Stimulated activated CD4-positive, alpha-beta T cell treated with anti-CD3 and anti-CD28 coated beads, Interleukin-4, amount 100 ng/mL, for 1 hour (primary cell): ENCODE measurements at regions not wholly inside any gene's neighbourhood (a gene's known extent, or its start where the extent isn't known, plus 50 kb on each side); places are given as distances from the start of the nearest gene placed in this dataset.
"Not testable (repeated sequence)": the region's sequence is repeated elsewhere in the genome, so short reads cannot be mapped to it uniquely, and the experiment has no call there.

Source experiments
- DNase-seq: peaks from one replicate; pipeline ENCODE4 v3.0.0-alpha.2; 2020

DNA sequence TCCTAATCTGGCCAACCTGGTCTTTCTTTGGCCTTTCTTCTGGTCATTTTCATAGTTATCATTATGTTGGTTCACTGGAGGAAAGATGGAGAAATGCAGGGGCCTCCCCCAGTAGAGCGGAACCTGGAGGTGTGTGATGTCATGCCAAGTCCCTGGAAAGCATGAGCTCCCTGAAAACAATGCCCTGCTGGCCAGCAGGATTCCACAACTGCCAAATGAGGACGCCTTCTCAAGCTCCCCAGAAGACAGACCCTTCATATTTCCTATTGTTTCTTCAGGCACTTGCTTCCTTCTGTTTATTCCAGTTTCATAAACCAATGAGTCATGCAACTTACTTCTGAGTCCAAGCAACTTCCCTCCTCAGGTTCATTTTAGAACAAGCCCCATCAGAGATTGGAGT is 339.0 kb downstream of the GATA3 start:
- no peak for DNase-seq

DNA sequence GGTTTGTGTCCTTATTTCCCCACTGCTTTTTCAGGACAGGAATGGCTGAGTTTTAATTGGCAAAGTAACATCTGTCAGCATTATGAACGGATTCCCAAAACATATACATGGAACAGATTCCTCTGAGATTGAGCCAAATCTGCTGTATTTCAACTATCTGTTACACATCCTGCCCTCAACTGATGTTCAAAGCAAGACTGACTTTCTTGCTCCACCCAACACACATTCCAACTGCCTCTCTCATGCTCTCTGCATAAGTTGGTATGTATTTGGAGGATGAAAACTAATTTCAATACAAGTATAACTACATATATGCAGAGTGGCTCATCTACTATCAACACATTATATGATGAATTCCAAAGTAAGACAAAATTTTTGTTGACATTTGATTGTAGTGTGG is 342.2 kb downstream of the GATA3 start:
- no peak for DNase-seq

DNA sequence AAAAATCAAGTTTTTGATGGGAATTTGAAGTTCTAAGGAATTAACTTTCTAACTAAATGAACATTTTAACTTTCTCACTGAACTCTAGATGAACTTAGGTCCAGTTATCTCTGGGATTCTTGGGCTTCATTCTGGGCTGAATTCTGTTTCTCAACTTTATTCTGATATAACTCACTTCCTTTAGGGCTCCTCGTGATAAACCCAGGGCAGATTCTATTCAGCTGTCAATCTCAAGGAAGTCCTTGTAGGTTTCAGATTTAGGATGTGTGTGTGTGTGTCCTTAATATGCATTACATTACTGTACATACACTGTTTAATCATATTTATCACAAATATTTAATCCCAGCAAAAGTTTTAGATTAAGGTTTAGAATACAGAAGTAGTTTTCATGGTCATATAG is 344.3 kb downstream of the GATA3 start:
- DNase-seq = no peak

DNA sequence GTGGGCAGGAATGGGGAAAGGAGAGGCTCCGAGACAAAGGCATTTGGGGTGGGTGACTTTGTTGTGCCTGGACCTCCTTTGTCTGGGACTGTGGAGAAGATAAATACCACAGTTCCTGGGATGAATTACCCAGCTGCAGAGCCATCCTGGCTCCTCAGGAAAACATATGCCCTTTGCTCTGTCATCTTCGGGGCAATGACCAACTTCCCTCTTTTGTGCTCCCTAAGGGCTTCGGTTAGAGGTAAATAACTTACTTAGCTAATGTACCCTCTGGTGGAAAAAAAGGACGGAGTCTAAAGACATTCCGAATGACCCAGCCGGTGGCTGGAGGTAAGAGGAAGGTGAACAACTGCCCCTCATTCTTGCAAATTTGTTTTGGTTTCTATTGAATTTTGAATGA is 345.7 kb downstream of the GATA3 start:
- DNase-seq = no peak

DNA sequence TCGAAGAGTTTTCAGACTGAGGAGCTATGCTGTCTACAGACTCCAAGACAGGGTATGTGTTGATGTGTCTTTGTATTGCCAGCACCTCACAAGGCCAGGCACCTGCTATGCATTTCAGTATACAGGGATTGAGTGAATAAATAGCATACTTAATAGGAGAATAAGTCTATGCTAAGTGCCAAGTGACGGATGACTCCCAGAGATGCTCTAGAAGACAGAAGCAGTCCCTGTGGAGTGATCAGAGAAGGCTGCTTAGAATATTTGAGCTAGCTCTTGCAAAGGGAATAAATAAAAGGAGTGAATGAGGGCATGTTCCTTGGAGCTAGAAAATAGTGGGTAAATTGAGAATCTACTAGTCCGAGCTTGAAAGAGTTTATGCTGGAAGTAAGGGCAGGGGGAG is 346.4 kb downstream of the GATA3 start:
- DNase-seq = no peak

DNA sequence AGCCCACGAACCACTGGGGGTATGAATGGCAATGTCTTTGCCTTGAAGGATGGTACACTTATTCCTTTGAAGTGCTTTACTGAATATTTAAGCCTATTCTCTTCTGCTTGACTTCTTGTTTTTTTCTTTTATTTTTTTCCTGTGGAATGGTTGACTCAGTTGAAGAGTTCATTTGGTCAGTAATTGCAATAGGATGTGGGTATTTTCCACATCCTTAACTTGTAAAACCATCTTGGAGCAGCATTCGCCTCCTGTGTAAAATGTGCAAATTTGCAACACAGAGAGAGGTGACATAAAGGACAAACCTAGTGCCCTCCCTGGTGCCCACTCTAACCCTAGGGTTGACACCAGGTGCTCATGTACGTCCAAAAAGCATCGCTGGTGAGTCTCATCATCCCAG is 347.0 kb downstream of the GATA3 start:
- DNase-seq = no peak

DNA sequence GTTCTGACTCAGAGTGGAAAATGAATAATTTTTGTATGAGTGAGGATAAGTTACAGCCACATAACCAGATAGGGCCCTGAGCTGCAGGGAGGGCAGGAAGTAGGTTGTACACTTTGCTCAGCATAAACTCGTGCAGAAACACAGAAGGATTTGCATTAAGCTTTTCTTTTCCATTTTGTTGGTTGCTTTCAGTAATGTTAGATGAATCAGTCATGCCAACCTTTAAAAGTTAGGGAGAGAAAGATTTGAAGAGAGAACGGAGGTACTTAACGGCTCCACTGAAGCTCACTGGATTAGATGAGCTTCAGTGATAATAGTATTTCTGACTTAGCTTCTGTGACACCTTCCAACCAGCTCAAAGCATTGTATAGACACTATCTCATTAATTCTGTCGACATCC is 348.1 kb downstream of the GATA3 start:
- DNase-seq = peak; percentile 26

DNA sequence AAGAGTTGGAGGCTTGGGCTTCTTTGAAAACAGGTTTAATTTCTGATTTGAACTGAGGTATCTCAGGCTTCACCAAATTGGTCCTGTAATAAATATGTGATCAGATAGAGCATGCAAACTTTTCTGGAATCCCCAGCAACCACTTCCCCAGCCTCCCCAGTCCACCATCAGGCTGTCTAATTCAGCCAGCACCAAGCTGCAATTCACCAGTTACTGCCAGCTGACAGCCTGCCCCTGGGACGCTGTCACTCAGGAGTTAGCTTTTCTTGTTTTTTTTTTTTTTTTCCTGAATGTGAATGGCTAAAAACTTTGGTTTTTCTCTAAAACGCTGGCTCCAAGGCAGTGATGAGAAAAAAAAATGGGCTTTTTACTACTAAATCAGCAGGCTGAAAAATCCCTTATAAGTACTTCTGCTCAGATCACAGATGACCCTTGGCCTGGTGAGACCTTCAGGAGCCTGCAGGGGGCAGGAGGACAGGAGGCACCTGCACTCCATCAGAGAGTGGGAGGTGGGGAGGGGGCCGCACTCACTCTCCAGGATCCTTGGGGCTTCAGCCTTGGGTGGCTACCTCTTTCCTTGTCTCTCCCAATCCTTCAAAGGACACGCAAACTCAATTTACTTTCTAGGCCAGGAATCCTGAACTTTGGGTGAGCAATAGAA is 349.4 kb downstream of the GATA3 start:
- no peak for DNase-seq

DNA sequence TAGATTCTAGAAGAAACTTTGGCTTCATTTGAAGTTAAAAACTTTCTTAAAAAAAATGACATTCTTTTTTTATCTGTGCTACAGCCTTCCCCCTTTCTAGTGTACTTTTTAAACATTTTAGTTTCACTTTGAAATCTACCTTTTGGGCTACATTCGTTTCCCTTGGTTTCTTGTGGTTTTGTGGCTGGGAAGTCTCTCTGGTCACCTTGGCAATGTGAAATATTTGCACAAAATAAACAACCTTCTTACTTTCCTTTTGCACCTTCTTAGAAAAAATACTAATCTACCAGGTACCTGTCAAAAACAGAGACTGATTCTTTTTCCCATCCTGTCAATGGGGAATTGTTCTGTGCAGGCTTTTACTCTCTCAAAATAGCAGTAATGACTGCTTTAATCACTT is 350.2 kb downstream of the GATA3 start:
- no peak for DNase-seq

DNA sequence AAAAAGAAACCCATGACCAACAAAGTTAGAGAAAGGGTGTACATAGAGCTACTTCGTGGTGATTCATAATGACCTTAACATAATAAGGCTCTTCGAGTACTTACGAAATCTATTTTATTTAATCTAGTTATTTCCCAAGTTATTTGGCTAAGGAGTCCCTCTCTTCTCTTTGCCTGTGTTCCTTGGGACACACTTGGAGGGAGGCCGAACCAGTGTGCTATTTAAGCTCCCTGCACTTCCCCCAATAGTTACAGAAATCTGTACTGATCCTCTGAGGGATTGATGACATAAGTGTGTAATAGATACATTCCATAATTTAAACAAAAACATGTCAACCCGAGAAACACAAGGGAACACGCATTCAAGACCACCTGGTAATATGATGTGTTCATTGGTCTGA is 351.1 kb downstream of the GATA3 start:
- DNase-seq = no peak

DNA sequence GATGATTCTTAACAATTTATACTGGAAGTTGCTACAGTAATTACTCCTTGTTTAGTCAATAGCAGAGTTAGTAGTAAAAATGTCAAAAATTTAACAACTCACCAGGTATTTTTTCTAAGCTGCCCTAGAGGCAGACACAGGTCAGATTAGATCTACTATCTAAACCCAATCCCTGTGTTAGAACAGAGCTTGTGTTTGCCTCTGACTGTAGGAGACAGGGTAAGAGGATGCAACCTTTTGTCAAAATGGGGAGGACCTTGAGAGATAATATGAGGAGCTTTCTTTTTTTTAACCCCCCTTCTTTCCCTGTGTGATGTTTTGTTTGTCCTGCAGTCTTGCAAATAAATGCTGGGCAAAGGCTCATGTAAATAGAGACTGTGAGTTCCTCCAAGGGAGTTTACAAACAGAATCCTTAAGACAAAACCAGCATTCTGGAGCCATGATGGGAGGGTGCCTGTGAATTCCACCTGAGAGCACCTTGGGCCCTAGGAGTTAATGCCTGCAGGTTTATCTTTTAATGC is 353.1 kb downstream of the GATA3 start:
- DNase-seq = no peak

DNA sequence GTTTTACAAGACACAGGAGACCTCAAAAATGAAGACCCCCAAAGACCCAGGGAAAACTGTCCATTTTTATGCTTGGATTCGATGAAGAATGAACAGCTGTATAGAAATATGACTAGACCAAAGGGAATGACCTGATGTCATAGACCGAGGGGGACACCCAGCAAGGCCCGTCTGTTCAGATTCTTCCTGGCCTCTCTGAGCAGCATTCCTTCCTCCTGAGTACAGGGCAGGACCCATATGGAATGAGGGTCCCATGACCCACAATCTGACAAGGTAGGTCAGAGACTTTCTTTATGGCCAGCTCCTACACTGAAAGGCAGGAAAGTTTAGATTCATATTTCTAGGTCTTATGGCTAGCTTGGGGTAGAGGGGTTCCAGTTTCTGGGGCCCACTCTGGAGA is 356.0 kb downstream of the GATA3 start:
- no peak for DNase-seq

DNA sequence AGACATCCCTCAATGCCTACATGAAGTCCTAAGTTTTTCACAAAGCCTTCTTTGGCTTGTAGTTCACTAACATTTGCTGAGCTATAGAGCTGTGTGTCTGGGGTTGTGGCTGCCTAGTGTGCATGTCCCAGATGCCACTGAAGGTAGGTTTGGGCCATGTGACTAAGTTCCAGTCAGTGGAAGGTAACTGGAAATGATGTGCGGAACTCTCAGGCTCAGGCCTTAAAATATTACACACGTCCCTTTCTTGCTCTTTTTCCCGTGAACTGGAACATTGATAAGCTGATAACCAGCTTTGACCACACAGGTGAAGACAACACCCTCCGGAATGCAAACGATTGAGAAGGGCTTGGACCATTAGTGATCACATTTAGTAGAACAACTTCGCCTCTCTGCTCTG is 358.1 kb downstream of the GATA3 start:
- DNase-seq = no peak

DNA sequence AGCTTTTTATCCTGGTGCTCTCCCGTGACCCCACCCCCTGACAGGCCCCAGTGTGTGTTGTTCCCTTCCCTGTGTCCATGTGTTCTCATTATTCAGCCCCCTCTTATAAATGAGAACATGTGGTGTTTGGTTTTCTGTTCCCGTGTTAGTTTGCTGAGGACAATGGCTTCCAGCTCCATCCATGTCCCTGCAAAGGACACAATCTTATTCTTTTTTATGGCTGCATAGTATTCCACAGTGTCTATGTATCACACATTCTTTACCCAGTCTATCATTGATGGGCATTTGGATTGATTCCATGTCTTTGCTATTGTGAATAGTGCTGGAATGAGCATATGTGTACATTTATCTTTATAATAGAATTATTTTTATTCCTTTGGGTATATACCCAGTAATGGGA is 360.5 kb downstream of the GATA3 start:
- not testable (repeated sequence) for DNase-seq

DNA sequence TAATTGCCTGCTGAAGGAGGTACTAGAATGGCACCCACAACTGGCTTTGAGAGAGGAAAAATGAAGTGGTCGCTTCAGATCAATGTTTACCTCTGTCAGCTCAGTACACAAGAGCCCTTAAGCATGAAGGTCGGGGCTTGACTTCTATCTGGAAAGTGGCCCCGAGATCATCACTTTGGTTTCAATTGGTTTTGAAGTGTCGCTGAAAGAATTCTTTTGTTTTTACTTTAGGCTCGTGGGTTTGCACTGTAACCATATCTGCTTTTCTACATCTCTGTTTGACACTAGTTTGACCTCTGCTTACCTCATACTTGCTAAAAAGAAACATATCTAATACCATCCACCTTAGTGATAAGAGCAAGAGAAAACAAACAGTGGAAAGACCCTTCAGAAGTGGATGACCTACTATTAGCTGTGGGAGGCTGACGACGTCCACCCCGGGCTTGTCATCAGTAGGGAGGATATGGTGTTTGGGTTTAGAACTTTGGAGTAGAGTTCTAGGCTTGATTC is 361.8 kb downstream of the GATA3 start:
- DNase-seq = no peak

DNA sequence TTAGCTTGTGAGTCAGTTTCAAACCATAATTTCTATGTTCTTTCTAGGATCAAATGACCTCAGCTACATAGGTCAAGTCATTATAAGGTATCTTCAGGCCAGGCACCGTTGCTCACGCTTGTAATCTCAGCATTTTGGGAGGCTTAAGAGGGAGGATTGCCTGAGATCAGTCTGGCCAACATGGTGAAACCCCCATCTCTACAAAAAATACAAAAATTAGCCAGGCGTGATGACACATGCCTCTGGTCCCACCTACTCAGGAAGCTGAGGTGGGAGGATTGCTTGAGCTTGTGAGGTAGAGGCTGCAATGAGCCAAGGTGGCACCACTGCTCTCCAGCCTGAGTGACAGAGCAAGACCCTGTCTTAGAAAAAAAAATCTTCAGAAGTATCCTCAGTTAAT is 362.3 kb downstream of the GATA3 start:
- DNase-seq = no peak

DNA sequence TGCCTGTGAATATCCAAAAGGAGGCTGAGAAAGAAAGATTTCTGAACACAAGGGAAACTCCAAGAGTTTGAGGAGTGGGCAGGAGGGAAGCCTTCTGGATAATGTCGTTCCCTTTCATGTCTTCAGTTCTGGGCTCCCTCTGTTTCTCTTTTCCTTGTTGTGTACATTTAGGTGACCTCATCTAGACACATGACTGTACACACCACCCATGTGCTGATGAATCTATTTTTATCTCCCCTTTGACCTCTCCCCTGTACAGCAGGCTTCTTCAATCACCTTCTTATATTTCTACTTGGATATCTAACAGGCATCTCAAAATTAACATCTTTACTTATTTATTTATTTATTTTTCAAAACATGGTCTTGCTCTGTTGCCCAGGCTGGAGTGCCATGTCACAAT is 363.1 kb downstream of the GATA3 start:
- DNase-seq = no peak

DNA sequence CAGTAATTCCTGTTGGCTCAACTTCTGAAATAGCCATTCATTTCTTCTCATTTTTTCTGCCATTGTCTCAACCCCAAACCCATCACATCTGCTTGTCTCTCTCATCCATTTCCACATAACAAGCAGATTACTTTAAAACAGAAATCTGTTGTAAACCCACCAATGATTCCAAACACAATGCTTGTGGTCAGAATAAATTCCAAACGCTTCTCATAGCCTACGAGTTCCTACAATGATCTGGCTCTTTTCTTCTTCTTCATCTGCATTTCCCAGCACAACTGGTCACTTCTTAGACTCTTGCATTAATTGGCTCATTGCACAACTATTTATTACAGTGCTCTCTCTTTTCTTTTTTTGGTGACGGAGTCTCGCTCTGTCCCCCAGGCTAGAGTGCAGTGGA is 364.1 kb downstream of the GATA3 start:
- no peak for DNase-seq

DNA sequence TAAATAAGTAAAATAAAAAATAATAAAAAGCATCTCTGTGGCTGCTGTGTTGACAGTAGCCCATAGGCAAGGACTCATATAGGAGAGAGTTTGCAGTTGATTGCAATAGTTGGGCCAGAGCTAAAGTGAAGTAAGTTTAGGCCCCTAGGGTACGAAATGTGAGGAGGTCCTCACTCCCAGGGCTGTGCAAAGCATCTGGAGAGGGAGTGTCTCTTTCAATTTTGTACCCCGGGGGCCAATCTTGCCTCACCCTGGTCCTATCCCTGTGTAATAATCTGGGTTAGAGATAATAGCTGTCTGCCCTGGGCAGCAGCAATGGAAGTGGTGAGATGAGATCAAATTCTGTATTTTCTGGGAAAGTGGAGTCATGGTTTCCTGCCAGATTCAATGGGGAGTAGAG is 365.7 kb downstream of the GATA3 start:
- no peak for DNase-seq

DNA sequence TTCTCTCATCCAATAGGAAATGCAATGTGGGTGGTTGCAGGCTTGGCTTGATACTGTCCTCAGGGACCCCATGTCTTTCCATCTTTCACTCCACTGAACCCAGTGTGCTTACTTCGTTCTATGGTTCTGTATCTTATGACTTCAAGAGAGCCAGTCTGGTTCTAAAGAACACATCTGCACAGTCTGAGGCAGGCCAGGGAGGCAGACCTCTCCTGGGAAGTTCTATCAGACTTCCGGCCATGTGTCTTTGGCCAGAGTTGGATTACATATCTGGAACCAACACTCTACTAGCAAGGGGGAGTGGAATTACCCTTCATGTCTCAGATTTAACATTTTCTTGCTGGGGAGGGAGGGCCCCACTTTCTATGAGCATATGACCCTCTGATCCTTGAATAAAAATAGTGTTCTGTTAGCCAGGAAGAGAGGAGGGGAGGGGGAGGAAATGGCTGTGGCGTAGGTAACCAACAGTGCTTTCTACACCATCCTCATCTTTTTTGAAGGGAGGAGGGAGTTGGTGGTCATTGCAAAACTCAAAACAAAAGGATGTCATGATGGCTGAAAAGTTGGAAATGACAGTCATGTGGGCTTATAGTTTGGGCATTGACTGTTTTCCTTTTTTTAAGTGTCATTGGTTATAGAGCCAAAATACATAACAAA is 370.2 kb downstream of the GATA3 start:
- DNase-seq = no peak

DNA sequence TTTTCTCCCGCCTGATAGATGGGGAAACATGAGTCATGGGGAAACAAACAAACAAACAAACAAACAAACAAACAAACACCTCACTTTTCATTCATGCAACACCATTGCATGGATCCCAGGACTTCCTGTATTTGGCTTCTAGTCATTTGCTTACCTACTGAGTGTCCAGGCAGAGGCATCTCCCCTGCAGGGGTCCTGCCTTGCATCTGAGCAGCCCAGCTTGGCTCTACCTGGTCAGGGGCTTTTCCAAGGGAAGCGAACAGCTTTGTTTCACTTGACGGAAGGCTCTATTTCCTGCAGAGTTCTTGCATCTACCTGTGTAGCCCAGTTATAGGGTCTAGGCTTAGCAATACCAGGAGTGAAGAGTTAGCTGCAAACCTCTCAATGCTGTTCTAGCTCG is 374.2 kb downstream of the GATA3 start:
- DNase-seq = no peak

DNA sequence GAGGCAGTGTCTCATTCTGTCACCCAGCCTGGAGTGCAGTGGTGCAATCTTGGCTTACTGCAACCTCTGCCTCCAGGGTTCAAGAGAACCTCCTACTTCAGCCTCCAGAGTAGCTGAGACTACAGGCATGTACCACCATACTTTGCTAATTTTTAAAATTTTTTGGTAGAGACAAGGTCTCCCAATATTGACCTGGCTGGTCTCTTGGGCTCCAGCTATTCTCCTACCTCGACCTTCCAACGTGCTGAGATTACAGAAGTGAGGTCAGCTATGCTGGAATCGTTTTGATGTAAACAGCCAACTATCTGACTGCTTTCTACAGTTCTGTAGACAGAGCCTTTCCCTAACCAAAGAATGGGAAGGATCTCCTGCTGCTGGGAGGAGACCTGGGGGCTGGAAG is 375.8 kb downstream of the GATA3 start:
- no peak for DNase-seq

DNA sequence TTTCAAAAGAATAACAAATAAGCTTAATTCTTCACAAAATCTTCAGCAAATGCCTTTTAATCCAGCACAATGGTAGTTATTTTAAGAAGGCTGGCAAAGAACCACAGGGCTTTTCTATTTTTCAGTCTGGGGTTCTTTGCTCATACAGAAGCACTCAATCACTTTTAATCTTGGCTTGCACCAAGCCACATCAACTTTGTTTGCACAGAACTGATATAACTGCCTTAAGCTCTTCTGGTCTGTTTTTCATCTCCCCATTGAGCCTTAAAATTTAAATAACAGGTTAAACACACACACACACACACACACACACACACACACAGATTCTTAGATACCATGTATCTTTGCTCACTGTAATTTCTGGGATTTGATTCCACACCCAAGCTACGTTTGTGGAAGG is 377.0 kb downstream of the GATA3 start:
- DNase-seq = no peak

DNA sequence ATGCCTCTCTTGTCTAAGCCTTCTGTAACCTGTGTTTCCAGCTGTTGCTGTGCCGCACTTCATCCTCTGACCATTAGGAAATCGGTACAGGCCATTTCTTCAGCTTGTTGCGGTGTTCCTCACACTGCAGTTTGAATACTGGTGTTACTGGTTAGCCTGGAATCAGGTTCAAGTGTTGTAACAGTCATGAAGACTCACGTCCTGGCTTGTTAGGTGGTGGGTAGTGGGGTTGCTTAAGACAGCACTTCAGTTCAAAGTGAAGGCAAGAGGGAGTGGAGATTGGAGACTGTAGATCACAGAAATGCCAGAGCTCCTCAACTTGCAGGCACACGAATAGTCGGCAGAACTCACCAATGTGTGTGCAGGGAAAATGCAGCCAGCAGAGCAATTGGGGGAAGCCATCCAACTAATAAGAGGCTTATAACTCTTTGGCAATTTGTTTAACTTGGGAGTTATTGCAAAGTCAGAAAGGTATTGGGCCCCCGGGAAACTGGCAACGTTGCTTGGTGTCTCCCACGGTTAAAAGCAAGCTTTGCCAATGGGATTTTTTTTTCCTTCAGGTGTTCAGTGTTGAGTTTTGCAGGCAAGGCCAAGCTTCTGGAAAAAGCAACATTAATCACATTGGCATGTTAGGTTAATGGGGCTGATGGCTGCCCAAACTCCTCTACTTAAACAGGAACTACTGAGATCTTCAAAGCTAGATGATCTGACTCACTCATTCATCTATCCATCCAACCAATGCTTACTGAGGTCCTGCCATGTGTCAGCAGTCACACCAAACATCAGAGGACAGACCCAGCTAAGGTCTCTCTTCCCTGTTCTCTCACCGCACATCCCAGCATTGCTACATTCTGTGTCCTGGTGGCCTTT is 380.9 kb downstream of the GATA3 start:
- no peak for DNase-seq
